ENCODE measurements at regions not wholly inside any gene's neighbourhood (a gene's known extent, or its start where the extent isn't known, plus 50 kb on each side); places are given as distances from the start of the nearest gene placed in this dataset.
A peak's percentile ranks its signal among the peaks of the same experiment; 100 is the strongest.

DNA sequence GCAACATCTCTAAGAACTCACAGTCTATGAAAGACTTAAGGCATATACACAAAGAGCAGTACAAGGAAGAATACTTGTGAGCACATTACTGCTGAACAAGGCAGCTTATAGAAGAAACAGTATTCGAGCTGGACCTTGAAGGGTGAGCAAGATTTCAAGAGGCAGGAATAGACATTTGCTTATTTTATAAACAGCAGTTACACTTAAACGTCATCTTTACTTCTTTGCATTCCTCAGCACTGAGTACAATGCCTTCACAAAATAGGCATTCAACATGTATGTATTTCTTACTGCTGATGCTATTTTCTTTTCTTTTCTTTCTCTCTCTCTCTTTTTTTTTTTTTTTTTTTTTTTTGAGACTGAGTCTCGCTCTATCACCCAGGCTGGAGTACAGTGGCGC lies 205.8 kb downstream of the ZIC4 start:
- H3K4me1 ChIP-seq: no peaks in the 10 kb centered on the region

DNA sequence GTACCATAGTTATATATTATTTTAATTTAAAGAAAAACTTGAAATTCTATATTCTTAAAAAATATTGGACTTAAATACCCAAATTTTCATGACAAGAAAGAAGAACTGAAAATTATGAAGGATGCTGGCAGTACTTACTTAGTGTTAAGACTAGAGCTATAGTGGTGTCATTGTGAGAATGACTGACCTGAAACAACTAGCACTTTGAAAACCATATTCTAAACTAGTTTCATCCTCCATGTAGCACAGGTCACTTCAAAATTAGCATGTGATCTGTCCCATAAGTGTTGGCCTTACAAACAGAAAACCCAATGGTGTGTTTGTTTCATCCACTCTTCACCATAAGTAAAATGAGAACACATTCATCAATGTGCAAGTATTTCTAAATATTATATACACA lies 208.6 kb downstream of the ZIC4 start:
- Histone ChIP-seq H3K9me3 (no peaks in the 10 kb centered on the region), H3K27me3 (no peaks in the 10 kb centered on the region), H3K4me1 (no peaks in the 10 kb centered on the region), H3K27ac (no peak overlapping the region), H3K36me3 (no peaks in the 10 kb centered on the region), H3K4me3 (no peak overlapping the region)
- TF ChIP-seq, protein P1, sequence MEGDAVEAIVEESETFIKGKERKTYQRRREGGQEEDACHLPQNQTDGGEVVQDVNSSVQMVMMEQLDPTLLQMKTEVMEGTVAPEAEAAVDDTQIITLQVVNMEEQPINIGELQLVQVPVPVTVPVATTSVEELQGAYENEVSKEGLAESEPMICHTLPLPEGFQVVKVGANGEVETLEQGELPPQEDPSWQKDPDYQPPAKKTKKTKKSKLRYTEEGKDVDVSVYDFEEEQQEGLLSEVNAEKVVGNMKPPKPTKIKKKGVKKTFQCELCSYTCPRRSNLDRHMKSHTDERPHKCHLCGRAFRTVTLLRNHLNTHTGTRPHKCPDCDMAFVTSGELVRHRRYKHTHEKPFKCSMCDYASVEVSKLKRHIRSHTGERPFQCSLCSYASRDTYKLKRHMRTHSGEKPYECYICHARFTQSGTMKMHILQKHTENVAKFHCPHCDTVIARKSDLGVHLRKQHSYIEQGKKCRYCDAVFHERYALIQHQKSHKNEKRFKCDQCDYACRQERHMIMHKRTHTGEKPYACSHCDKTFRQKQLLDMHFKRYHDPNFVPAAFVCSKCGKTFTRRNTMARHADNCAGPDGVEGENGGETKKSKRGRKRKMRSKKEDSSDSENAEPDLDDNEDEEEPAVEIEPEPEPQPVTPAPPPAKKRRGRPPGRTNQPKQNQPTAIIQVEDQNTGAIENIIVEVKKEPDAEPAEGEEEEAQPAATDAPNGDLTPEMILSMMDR (IDR thresholded peaks at IDR 0.05): no peak
- intact Hi-C loops (cut with DNase I): no loop called here
- ATAC-seq (no peak), DNase-seq (no peak)

More for the DNA sequence above, 205.8 kb downstream of the ZIC4 start:
- H3K9me3 ChIP-seq: no peaks in the 10 kb centered on the region
- intact Hi-C loops (cut with DNase I): no loop called here
- DNase-seq (no peak), ATAC-seq (no peak)
- TF ChIP-seq, protein P1 (IDR thresholded peaks at IDR 0.05): no peak
- H3K27ac ChIP-seq: no peak overlapping the region
- no peaks in the 10 kb centered on the region for H3K36me3 ChIP-seq
- H3K27me3 ChIP-seq: no peaks in the 10 kb centered on the region
- H3K4me3 ChIP-seq: no peak overlapping the region

DNA sequence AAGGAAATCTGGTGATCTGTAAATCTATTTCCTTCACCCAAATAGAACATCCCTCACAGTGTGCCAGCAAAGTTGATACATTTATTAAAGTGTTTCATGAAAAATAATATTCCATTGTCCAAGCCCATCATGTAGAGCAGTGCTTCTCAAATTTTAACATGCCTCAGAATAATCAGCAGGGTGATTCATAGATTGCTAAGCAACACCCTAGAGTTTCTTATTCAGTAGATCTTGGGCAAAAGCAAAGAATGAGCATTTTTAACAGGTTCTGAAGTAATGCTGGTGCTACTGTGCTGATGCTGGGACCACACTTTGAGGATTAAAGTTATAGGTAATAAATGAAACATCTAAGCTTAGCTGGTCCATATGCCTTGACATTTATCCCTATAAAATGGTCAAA lies 210.5 kb downstream of the ZIC4 start:
- H3K9me3 ChIP-seq: no peaks in the 10 kb centered on the region
- ATAC-seq (no peak), DNase-seq (no peak)
- TF ChIP-seq, protein P1 (IDR thresholded peaks at IDR 0.05): no peak
- intact Hi-C loops (cut with DNase I): no loop called here
- H3K27me3 ChIP-seq: no peaks in the 10 kb centered on the region
- no peak overlapping the region for H3K4me3 ChIP-seq
- no peak overlapping the region for H3K27ac ChIP-seq
- no peaks in the 10 kb centered on the region for H3K4me1 ChIP-seq
- H3K36me3 ChIP-seq: no peaks in the 10 kb centered on the region

GRCh38 chr3:147191795-147192385 lies 214.5 kb downstream of the ZIC4 start:
- TF ChIP-seq, protein P1 (IDR thresholded peaks at IDR 0.05): peak; percentile 61 to 73
- no peaks in the 10 kb centered on the region for H3K9me3 ChIP-seq
- intact Hi-C loops (cut with DNase I): no loop called here
- no peak overlapping the region for H3K27ac ChIP-seq
- no peaks in the 10 kb centered on the region for H3K36me3 ChIP-seq
- DNase-seq (peak in 2 of 4 donors; percentile 28 to 52), ATAC-seq (peak; percentile 60)
- H3K4me1 ChIP-seq: no peaks in the 10 kb centered on the region
- H3K27me3 ChIP-seq: no peaks in the 10 kb centered on the region
- no peak overlapping the region for H3K4me3 ChIP-seq

DNA sequence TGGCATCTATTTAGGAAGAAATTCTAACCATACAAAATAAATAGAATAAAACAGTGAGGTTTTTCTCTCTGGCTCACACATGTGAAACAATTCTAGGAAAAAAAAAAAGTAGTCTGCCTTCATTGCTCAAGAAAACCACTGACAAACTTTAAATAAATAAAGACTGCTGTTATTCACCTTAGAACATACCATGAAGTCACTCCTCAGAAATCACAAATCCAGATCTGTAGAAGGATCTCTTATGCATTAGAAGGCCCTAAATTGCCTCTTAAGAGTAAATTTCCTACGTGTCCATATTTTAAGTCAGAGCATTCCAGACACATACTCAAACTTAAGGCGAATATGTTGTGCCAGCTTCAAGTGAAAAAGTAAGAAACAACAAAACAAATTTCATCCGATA lies 217.3 kb downstream of the ZIC4 start:
- ATAC-seq: no peak
- Histone ChIP-seq H3K4me1 (no peaks in the 10 kb centered on the region), H3K36me3 (no peaks in the 10 kb centered on the region), H3K27me3 (no peaks in the 10 kb centered on the region), H3K4me3 (no peak overlapping the region), H3K9me3 (no peaks in the 10 kb centered on the region), H3K27ac (no peak overlapping the region)
- TF ChIP-seq, protein P1 (IDR thresholded peaks at IDR 0.05): no peak
- intact Hi-C loops (cut with DNase I): no loop called here
- no peak for DNase-seq

Data from left lung (tissue), 4 donors.